ENCODE measurements at regions not wholly inside any gene's neighbourhood (a gene's known extent, or its start where the extent isn't known, plus 50 kb on each side); places are given as distances from the start of the nearest gene placed in this dataset.

GRCh38 chrX:75873993-75874392, 88.9 kb upstream of the MAGEE2 start:
- Histone ChIP-seq H3K36me3 (no peaks in the 10 kb centered on the region), H3K27ac (no peak overlapping the region), H3K4me1 (no peaks in the 10 kb centered on the region), H3K9me3 (no peaks in the 10 kb centered on the region), H3K27me3 (no peaks in the 10 kb centered on the region), H3K4me3 (no peak overlapping the region), H3K9ac (ENCODE audit: low read depth in 2 of 2, low read length in 2 of 2) (no peak overlapping the region)
- no peak for DNase-seq
- TF ChIP-seq, protein P1, sequence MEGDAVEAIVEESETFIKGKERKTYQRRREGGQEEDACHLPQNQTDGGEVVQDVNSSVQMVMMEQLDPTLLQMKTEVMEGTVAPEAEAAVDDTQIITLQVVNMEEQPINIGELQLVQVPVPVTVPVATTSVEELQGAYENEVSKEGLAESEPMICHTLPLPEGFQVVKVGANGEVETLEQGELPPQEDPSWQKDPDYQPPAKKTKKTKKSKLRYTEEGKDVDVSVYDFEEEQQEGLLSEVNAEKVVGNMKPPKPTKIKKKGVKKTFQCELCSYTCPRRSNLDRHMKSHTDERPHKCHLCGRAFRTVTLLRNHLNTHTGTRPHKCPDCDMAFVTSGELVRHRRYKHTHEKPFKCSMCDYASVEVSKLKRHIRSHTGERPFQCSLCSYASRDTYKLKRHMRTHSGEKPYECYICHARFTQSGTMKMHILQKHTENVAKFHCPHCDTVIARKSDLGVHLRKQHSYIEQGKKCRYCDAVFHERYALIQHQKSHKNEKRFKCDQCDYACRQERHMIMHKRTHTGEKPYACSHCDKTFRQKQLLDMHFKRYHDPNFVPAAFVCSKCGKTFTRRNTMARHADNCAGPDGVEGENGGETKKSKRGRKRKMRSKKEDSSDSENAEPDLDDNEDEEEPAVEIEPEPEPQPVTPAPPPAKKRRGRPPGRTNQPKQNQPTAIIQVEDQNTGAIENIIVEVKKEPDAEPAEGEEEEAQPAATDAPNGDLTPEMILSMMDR (IDR thresholded peaks at IDR 0.05), result no peak
- intact Hi-C loops (cut with DNase I), result no loop called here

- Histone ChIP-seq H3K9me3 (no peaks in the 10 kb centered on the region), H3K4me3 (no peak overlapping the region), H3K36me3 (no peaks in the 10 kb centered on the region), H3K9ac (ENCODE audit: low read depth in 2 of 2, low read length in 2 of 2) (no peak overlapping the region), H3K27ac (no peak overlapping the region), H3K27me3 (peaks cover 7% of the 10 kb centered on the region), H3K4me1 (no peaks in the 10 kb centered on the region)
- no peak for DNase-seq
- intact Hi-C loops (cut with DNase I), result no loop called here
- TF ChIP-seq, protein P1 (IDR thresholded peaks at IDR 0.05), result no peak
Observed at GRCh38 chrX:75883446-75883845, 98.4 kb upstream of the MAGEE2 start.

- H3K36me3 ChIP-seq, result no peaks in the 10 kb centered on the region
- H3K9ac ChIP-seq (ENCODE audit: low read depth in 2 of 2, low read length in 2 of 2), result no peak overlapping the region
- intact Hi-C loops (cut with DNase I), result no loop called here
- no peak for DNase-seq
- H3K4me1 ChIP-seq, result no peaks in the 10 kb centered on the region
- H3K9me3 ChIP-seq, result no peaks in the 10 kb centered on the region
- TF ChIP-seq, protein P1 (IDR thresholded peaks at IDR 0.05), result no peak
- no peak overlapping the region for H3K4me3 ChIP-seq
- peaks cover 7% of the 10 kb centered on the region for H3K27me3 ChIP-seq
- no peak overlapping the region for H3K27ac ChIP-seq
Observed at GRCh38 chrX:75887833-75888232, 102.8 kb upstream of the MAGEE2 start.

- no peak for DNase-seq
- TF ChIP-seq, protein P1 (IDR thresholded peaks at IDR 0.05), result no peak
- no peak overlapping the region for H3K9ac ChIP-seq (ENCODE audit: low read depth in 2 of 2, low read length in 2 of 2)
- no peaks in the 10 kb centered on the region for H3K27me3 ChIP-seq
- no peak overlapping the region for H3K27ac ChIP-seq
- no peaks in the 10 kb centered on the region for H3K9me3 ChIP-seq
- no peak overlapping the region for H3K4me3 ChIP-seq
- intact Hi-C loops (cut with DNase I), result no loop called here
- H3K4me1 ChIP-seq, result no peaks in the 10 kb centered on the region
- H3K36me3 ChIP-seq, result no peaks in the 10 kb centered on the region
Observed at GRCh38 chrX:75892749-75893148, 107.7 kb upstream of the MAGEE2 start.

DNA sequence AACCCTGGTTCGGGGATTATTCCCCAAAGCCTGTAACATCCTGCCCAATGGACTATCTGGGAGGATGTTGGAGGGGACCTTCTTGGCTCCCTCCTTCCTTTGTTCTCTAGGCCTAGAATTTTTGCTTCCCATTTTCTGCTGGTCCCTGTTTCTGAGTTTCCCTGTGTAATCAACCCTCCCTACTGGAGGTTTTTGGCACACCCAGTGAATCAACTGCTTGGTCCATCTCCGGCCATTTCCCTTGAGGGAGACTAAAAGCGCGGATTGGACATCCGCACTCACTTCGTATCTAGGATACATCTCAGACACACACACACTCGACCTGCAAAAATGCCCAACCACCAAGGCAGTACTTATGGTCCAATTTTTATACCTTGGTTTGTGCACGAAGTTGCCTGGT, 108.2 kb upstream of the MAGEE2 start:
- H3K9me3 ChIP-seq, result no peaks in the 10 kb centered on the region
- no peaks in the 10 kb centered on the region for H3K4me1 ChIP-seq
- no peak for DNase-seq
- no peak overlapping the region for H3K9ac ChIP-seq (ENCODE audit: low read depth in 2 of 2, low read length in 2 of 2)
- no peaks in the 10 kb centered on the region for H3K36me3 ChIP-seq
- H3K27me3 ChIP-seq, result no peaks in the 10 kb centered on the region
- H3K4me3 ChIP-seq, result no peak overlapping the region
- no peak overlapping the region for H3K27ac ChIP-seq
- TF ChIP-seq, protein P1 (IDR thresholded peaks at IDR 0.05), result no peak
- intact Hi-C loops (cut with DNase I), result no loop called here

GRCh38 chrX:75911716-75912115, 126.7 kb upstream of the MAGEE2 start:
- Histone ChIP-seq H3K27me3 (no peaks in the 10 kb centered on the region), H3K4me3 (no peak overlapping the region), H3K9me3 (no peaks in the 10 kb centered on the region), H3K27ac (no peak overlapping the region), H3K4me1 (no peaks in the 10 kb centered on the region), H3K36me3 (no peaks in the 10 kb centered on the region), H3K9ac (ENCODE audit: low read depth in 2 of 2, low read length in 2 of 2) (no peak overlapping the region)
- TF ChIP-seq, protein P1 (IDR thresholded peaks at IDR 0.05), result no peak
- DNase-seq, result no peak
- intact Hi-C loops (cut with DNase I), result no loop called here

Data from colonic mucosa (tissue), 4 donors.